ENCODE measurements at regions not wholly inside any gene's neighbourhood (a gene's known extent, or its start where the extent isn't known, plus 50 kb on each side); places are given as distances from the start of the nearest gene placed in this dataset.

DNA sequence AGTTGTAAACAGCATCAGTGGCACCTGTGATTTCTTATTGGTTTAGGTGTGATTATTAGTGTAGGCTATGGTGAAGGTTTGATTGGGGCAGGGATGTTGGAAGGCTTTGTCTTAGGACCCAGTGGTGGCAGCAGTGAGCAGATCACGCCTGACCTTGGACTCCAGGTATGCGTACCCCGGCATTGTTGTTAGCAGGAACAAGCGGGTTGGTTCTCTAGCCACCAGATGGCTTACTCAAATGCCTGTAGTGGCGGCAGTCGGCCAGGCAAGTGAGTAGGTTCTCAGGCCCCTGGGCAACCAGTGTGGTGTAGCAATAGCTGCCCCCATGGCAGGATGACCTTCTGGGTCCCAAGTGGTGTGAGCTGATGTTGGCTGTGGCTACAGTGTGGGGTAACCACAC lies 558.3 kb downstream of the KCNJ3 start:
- Histone ChIP-seq H3K9ac (ENCODE audit: insufficient read depth, low read length) (no peak overlapping the region), H3K36me3 (ENCODE audit: control insufficient read depth, insufficient read depth, low read length) (no peaks in the 10 kb centered on the region), H3K4me2 (ENCODE audit: extremely low read depth, insufficient read depth, low read length) (no peak overlapping the region), H3K79me2 (ENCODE audit: control insufficient read depth, insufficient read depth, low read length) (no peaks in the 10 kb centered on the region), H3K9me3 (ENCODE audit: control insufficient read depth, insufficient read depth, low read depth, low read length) (no peaks in the 10 kb centered on the region), H3K27ac (ENCODE audit: insufficient read depth, low read length) (no peak overlapping the region), H2AFZ (ENCODE audit: low read length) (no peak overlapping the region), H3K4me1 (ENCODE audit: control insufficient read depth, extremely low read depth, insufficient read depth, low read length) (no peaks in the 10 kb centered on the region), H3K27me3 (ENCODE audit: control insufficient read depth, insufficient read depth, low read length) (no peaks in the 10 kb centered on the region), H3K4me3 (replicated peaks in 1 of 4; ENCODE audit: control extremely low read depth in 1 of 4, insufficient read depth in 1 of 4, low read depth in 3 of 4, low read length in 4 of 4) (no peak overlapping the region), H4K20me1 (ENCODE audit: control insufficient read depth, extremely low read depth, insufficient read depth, low read length) (no peaks in the 10 kb centered on the region)
- no peak for TF ChIP-seq CTCF (conservative IDR thresholded peaks at IDR 0.05 in 1 of 2, IDR thresholded peaks at IDR 0.05 in 1 of 2; ENCODE audit: low read depth in 1 of 2, low read length in 2 of 2)
- no peak for TF ChIP-seq EZH2 (IDR thresholded peaks at IDR 0.05; ENCODE audit: low read length, missing control alignments)
- no peak for DNase-seq (ENCODE audit: low read depth in 2 of 2)

DNA sequence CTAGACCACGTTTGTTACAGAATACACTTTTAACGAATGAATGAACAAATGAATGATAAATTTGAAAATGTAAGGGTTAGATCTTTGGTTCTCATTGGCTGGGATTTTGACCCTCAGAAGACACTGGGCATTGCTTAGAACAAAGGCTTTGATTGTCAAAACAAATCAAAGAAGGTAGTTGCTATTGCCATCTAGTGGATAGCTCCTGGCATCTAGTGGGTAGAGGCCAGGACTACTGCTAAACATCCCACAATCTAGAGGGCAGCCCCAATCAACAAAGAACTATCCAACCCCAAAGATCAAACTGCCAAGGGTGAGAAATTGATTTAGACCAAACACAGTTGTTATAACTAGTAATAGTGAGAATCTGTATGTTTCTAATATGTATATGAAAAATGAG lies 552.3 kb downstream of the KCNJ3 start:
- no peak overlapping the region for H3K9ac ChIP-seq (ENCODE audit: insufficient read depth, low read length)
- H3K79me2 ChIP-seq (ENCODE audit: control insufficient read depth, insufficient read depth, low read length) = no peaks in the 10 kb centered on the region
- H3K36me3 ChIP-seq (ENCODE audit: control insufficient read depth, insufficient read depth, low read length) = no peaks in the 10 kb centered on the region
- no peak for DNase-seq (ENCODE audit: low read depth in 2 of 2)
- no peaks in the 10 kb centered on the region for H3K27me3 ChIP-seq (ENCODE audit: control insufficient read depth, insufficient read depth, low read length)
- no peak overlapping the region for H3K4me3 ChIP-seq (replicated peaks in 1 of 4; ENCODE audit: control extremely low read depth in 1 of 4, insufficient read depth in 1 of 4, low read depth in 3 of 4, low read length in 4 of 4)
- no peak overlapping the region for H3K4me2 ChIP-seq (ENCODE audit: extremely low read depth, insufficient read depth, low read length)
- no peak for TF ChIP-seq CTCF (conservative IDR thresholded peaks at IDR 0.05 in 1 of 2, IDR thresholded peaks at IDR 0.05 in 1 of 2; ENCODE audit: low read depth in 1 of 2, low read length in 2 of 2)
- no peak for TF ChIP-seq EZH2 (IDR thresholded peaks at IDR 0.05; ENCODE audit: low read length, missing control alignments)
- no peaks in the 10 kb centered on the region for H4K20me1 ChIP-seq (ENCODE audit: control insufficient read depth, extremely low read depth, insufficient read depth, low read length)
- no peak overlapping the region for H3K27ac ChIP-seq (ENCODE audit: insufficient read depth, low read length)
- no peak overlapping the region for H2AFZ ChIP-seq (ENCODE audit: low read length)
- no peaks in the 10 kb centered on the region for H3K4me1 ChIP-seq (ENCODE audit: control insufficient read depth, extremely low read depth, insufficient read depth, low read length)
- H3K9me3 ChIP-seq (ENCODE audit: control insufficient read depth, insufficient read depth, low read depth, low read length) = no peaks in the 10 kb centered on the region

- Histone ChIP-seq H3K9ac (ENCODE audit: insufficient read depth, low read length) (no peak overlapping the region), H3K4me3 (replicated peaks in 1 of 4; ENCODE audit: control extremely low read depth in 1 of 4, insufficient read depth in 1 of 4, low read depth in 3 of 4, low read length in 4 of 4) (no peak overlapping the region), H3K36me3 (ENCODE audit: control insufficient read depth, insufficient read depth, low read length) (no peaks in the 10 kb centered on the region), H3K9me3 (ENCODE audit: control insufficient read depth, insufficient read depth, low read depth, low read length) (no peaks in the 10 kb centered on the region), H3K4me1 (ENCODE audit: control insufficient read depth, extremely low read depth, insufficient read depth, low read length) (no peaks in the 10 kb centered on the region), H3K27ac (ENCODE audit: insufficient read depth, low read length) (no peak overlapping the region), H3K4me2 (ENCODE audit: extremely low read depth, insufficient read depth, low read length) (no peak overlapping the region), H3K79me2 (ENCODE audit: control insufficient read depth, insufficient read depth, low read length) (no peaks in the 10 kb centered on the region), H3K27me3 (ENCODE audit: control insufficient read depth, insufficient read depth, low read length) (no peaks in the 10 kb centered on the region), H4K20me1 (ENCODE audit: control insufficient read depth, extremely low read depth, insufficient read depth, low read length) (no peaks in the 10 kb centered on the region), H2AFZ (ENCODE audit: low read length) (no peak overlapping the region)
- no peak for DNase-seq (ENCODE audit: low read depth in 2 of 2)
- TF ChIP-seq EZH2 (IDR thresholded peaks at IDR 0.05; ENCODE audit: low read length, missing control alignments) (no peak), CTCF (conservative IDR thresholded peaks at IDR 0.05 in 1 of 2, IDR thresholded peaks at IDR 0.05 in 1 of 2; ENCODE audit: low read depth in 1 of 2, low read length in 2 of 2) (no peak)
Measured at GRCh38 chr2:155240176-155240575, 541.7 kb downstream of the KCNJ3 start.

Measured in fibroblast of lung (primary cell).